GM23248 (cell line): ENCODE measurements at regions not wholly inside any gene's neighbourhood (a gene's known extent, or its start where the extent isn't known, plus 50 kb on each side); places are given as distances from the start of the nearest gene placed in this dataset.

ENCODE experiments used
- EZH2 ChIP-seq: fragments of 200-600 bp; sonication (generic); IDR thresholded peaks from 2 replicates; pipeline ENCODE4 v1.6.1; 2018; ENCODE audit warnings: antibody characterized with exemption, mild to moderate bottlenecking; ENCODE audit not compliant: insufficient read depth, poor library complexity, severe bottlenecking
- EZH2phosphoT487 ChIP-seq: fragments of 200-600 bp; sonication (generic); IDR thresholded peaks from 2 replicates; pipeline ENCODE4 v1.6.1; 2018; ENCODE audit warnings: antibody characterized with exemption, moderate library complexity, mild to moderate bottlenecking, low read depth; ENCODE audit not compliant: insufficient read depth

GRCh38 chr4:153153339-153153871 is 50.8 kb upstream of the TRIM2 start:
- TF ChIP-seq EZH2 (no peak), EZH2phosphoT487 (no peak)
